M059J (cell line): ENCODE measurements at regions not wholly inside any gene's neighbourhood (a gene's known extent, or its start where the extent isn't known, plus 50 kb on each side); places are given as distances from the start of the nearest gene placed in this dataset.

Experiments
- DNase-seq: peaks from one replicate; pipeline ENCODE4 v3.0.0-alpha.2; 2012; ENCODE audit warnings: low read depth

- no peak for DNase-seq
Observed at GRCh38 chr11:92859156-92859690, 110.2 kb upstream of the MTNR1B start.

GRCh38 chr11:92861634-92862033, 107.8 kb upstream of the MTNR1B start:
- no peak for DNase-seq

- peak; percentile 13 for DNase-seq
Observed at GRCh38 chr11:92865352-92865751, 104.1 kb upstream of the MTNR1B start.

- DNase-seq, result no peak
Observed at GRCh38 chr11:92866679-92867282, 102.7 kb upstream of the MTNR1B start.

- DNase-seq, result no peak
Observed at GRCh38 chr11:92867913-92868619, 101.4 kb upstream of the MTNR1B start.

- DNase-seq, result no peak
Observed at GRCh38 chr11:92869716-92870115, 99.7 kb upstream of the MTNR1B start.

- DNase-seq, result peak; percentile 4
Observed at GRCh38 chr11:92870196-92870832, 99.1 kb upstream of the MTNR1B start.

- no peak for DNase-seq
Observed at GRCh38 chr11:92873551-92873950, 95.9 kb upstream of the MTNR1B start.

- DNase-seq, result peak; percentile 14
Observed at GRCh38 chr11:92875473-92875872, 94.0 kb upstream of the MTNR1B start.

- DNase-seq, result no peak
Observed at GRCh38 chr11:92879086-92879485, 90.4 kb upstream of the MTNR1B start.

GRCh38 chr11:92880381-92880780, 89.1 kb upstream of the MTNR1B start:
- DNase-seq, result peak; percentile 70

- no peak for DNase-seq
Observed at GRCh38 chr11:92881940-92882450, 87.5 kb upstream of the MTNR1B start.

GRCh38 chr11:92882828-92883611, 86.4 kb upstream of the MTNR1B start:
- no peak for DNase-seq

- no peak for DNase-seq
Observed at GRCh38 chr11:92885600-92885999, 83.9 kb upstream of the MTNR1B start.

GRCh38 chr11:92886243-92886905, 83.1 kb upstream of the MTNR1B start:
- DNase-seq, result peak; percentile 58

- peak; percentile 7 for DNase-seq
Observed at GRCh38 chr11:92888696-92889095, 80.8 kb upstream of the MTNR1B start.

GRCh38 chr11:92890846-92891245, 78.6 kb upstream of the MTNR1B start:
- DNase-seq, result no peak

- peak; percentile 55 for DNase-seq
Observed at GRCh38 chr11:92892802-92893684, 76.4 kb upstream of the MTNR1B start.

GRCh38 chr11:92894197-92894596, 75.3 kb upstream of the MTNR1B start:
- DNase-seq, result peak; percentile 42

- DNase-seq, result no peak
Observed at GRCh38 chr11:92897487-92897886, 72.0 kb upstream of the MTNR1B start.
